Keratinocyte (primary cell): ENCODE measurements at regions not wholly inside any gene's neighbourhood (a gene's known extent, or its start where the extent isn't known, plus 50 kb on each side); places are given as distances from the start of the nearest gene placed in this dataset.

ENCODE experiments used
- DNase-seq: peaks from one replicate; pipeline ENCODE4 v3.0.0-alpha.2; 2011; ENCODE audit warnings: low read depth, missing footprints, low spot score
- FAIRE-seq: peaks from 2 replicates; lab custom pipeline; 2011; peaks lifted over from hg19 to GRCh38; lab: Jason Lieb, UNC
- H2AFZ ChIP-seq: 2 replicates; pipeline ENCODE4 v1.6.0; 2012; ENCODE audit warnings: low read length, control low read depth, inconsistent platforms; ENCODE audit not compliant: control insufficient read depth
- H3K27ac ChIP-seq: 2 replicates; pipeline ENCODE4 v1.5.1; 2011; ENCODE audit warnings: low read length; ENCODE audit not compliant: control insufficient read depth, insufficient read depth
- H3K27me3 ChIP-seq: 3 replicates; pipeline ENCODE4 v1.6.0; 2011; ENCODE audit warnings: low read length; ENCODE audit not compliant: control insufficient read depth, insufficient read depth; ENCODE audit errors: extremely low read depth
- H3K36me3 ChIP-seq, 2 experiments: 2 replicates in 1 of 2; 3 replicates in 1 of 2; pipeline ENCODE4 v1.5.1; 2011; ENCODE audit warnings: low read length in 2 of 2, mild to moderate bottlenecking in 1 of 2; ENCODE audit not compliant: control insufficient read depth in 2 of 2, insufficient read depth in 2 of 2; ENCODE audit errors: extremely low read depth in 1 of 2
- H3K4me1 ChIP-seq: 3 replicates; pipeline ENCODE4 v1.5.1; 2011; ENCODE audit warnings: low read length; ENCODE audit not compliant: control insufficient read depth, insufficient read depth; ENCODE audit errors: extremely low read depth
- H3K4me2 ChIP-seq: 3 replicates; pipeline ENCODE4 v1.6.0; 2011; ENCODE audit warnings: low read depth, low read length; ENCODE audit not compliant: control insufficient read depth, insufficient read depth; ENCODE audit errors: extremely low read depth
- H3K4me3 ChIP-seq, 3 experiments: fragments of 200-600 bp in 1 of 3; sonication (generic) in 1 of 3; 2 replicates in 2 of 3; 3 replicates in 1 of 3; pipeline ENCODE4 v1.5.1; 2011 to 2016; ENCODE audit warnings: low read length in 3 of 3, mild to moderate bottlenecking in 3 of 3, control low read depth in 2 of 3, inconsistent platforms in 1 of 3, low read depth in 1 of 3, mixed read lengths in 1 of 3, mixed run types in 1 of 3, moderate library complexity in 1 of 3; ENCODE audit not compliant: control insufficient read depth in 2 of 3, insufficient read depth in 2 of 3; ENCODE audit errors: extremely low read depth in 1 of 3
- H3K79me2 ChIP-seq: 2 replicates; pipeline ENCODE4 v1.6.0; 2012; ENCODE audit warnings: low read length; ENCODE audit not compliant: control insufficient read depth, insufficient read depth
- H3K9ac ChIP-seq: 3 replicates; pipeline ENCODE4 v1.6.0; 2011; ENCODE audit warnings: low read length; ENCODE audit not compliant: control insufficient read depth, insufficient read depth; ENCODE audit errors: extremely low read depth
- H3K9me1 ChIP-seq: 3 replicates; pipeline ENCODE4 v1.6.0; 2011; ENCODE audit warnings: low read length; ENCODE audit not compliant: control insufficient read depth, insufficient read depth; ENCODE audit errors: extremely low read depth
- H3K9me3 ChIP-seq: 2 replicates; pipeline ENCODE4 v1.5.1; 2012; ENCODE audit warnings: low read depth, low read length; ENCODE audit not compliant: control insufficient read depth
- H4K20me1 ChIP-seq: 3 replicates; pipeline ENCODE4 v1.6.0; 2011; ENCODE audit warnings: low read length; ENCODE audit not compliant: control insufficient read depth, insufficient read depth; ENCODE audit errors: extremely low read depth
- CTCF ChIP-seq, 3 experiments: IDR thresholded peaks in 1 of 3; conservative IDR thresholded peaks in 1 of 3; optimal IDR thresholded peaks in 1 of 3; 2 replicates in 2 of 3; 3 replicates in 1 of 3; pipeline versions ENCODE3 to v1.5.1; 2011; ENCODE audit warnings: low read length in 3 of 3, mild to moderate bottlenecking in 3 of 3, moderate library complexity in 2 of 3, control low read depth in 1 of 3, inconsistent platforms in 1 of 3; ENCODE audit not compliant: insufficient read depth in 2 of 3; ENCODE audit errors: extremely low read depth in 1 of 3
- EZH2 ChIP-seq: IDR thresholded peaks from one replicate; pipeline ENCODE4 v1.6.1; 2012; ENCODE audit warnings: inconsistent platforms, mild to moderate bottlenecking, low read length, moderate library complexity
- dilution Hi-C: fragments of 300-500 bp; cut with MboI; formaldehyde crosslinking; loops from one replicate; pipeline ENCODE4 v1.7.0; 2020; ENCODE audit warnings: low sequenced_read_pairs; ENCODE audit not compliant: extremely low pct_ligation_motif_present

DNA sequence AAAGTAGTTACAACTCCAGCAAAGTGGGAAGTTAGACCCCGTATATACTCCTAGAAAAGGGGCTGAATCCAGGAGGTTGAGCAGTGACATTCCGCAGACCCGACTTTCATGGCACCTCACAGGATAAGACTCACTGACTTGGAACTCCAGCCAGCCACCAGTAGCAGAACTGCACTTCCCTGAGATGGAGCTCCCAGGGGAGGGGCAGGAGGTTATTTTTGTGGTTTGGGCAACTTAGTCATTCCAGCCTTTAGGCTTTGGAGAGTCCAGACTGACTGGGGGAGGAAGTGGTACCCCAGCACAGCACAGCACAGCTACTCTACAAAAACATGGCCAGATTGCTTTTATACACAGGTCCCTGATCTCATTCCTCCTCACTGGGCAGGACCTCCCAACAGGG, 319.1 kb downstream of the PCDH19 start:
- no peaks in the 10 kb centered on the region for H3K9me3 ChIP-seq
- no peaks in the 10 kb centered on the region for H3K27me3 ChIP-seq
- no peaks in the 10 kb centered on the region for H3K79me2 ChIP-seq
- H4K20me1 ChIP-seq = no peaks in the 10 kb centered on the region
- no peaks in the 10 kb centered on the region for H3K4me1 ChIP-seq
- TF ChIP-seq EZH2 = no peak
- TF ChIP-seq CTCF (optimal IDR thresholded peaks at IDR 0.05 in 1 of 3, IDR thresholded peaks at IDR 0.05 in 1 of 3, conservative IDR thresholded peaks at IDR 0.05 in 1 of 3; ENCODE audit: extremely low read depth in 1 of 3, insufficient read depth in 2 of 3, low read length in 3 of 3) = no peak
- H3K9ac ChIP-seq = no peak overlapping the region
- no peaks in the 10 kb centered on the region for H3K9me1 ChIP-seq
- H3K4me2 ChIP-seq = no peak overlapping the region
- H3K36me3 ChIP-seq = no peaks in the 10 kb centered on the region
- dilution Hi-C loops = no loop called here
- DNase-seq = no peak
- H3K27ac ChIP-seq = no peak overlapping the region
- no peak for FAIRE-seq
- no peak overlapping the region for H3K4me3 ChIP-seq
- no peak overlapping the region for H2AFZ ChIP-seq

GRCh38 chrX:100089724-100090123, 320.3 kb downstream of the PCDH19 start:
- DNase-seq (no peak), FAIRE-seq (no peak)
- H3K27ac ChIP-seq = no peak overlapping the region
- no peaks in the 10 kb centered on the region for H3K4me1 ChIP-seq
- H3K36me3 ChIP-seq = no peaks in the 10 kb centered on the region
- no peaks in the 10 kb centered on the region for H3K27me3 ChIP-seq
- H3K9ac ChIP-seq = no peak overlapping the region
- no peaks in the 10 kb centered on the region for H3K9me3 ChIP-seq
- H3K4me3 ChIP-seq = no peak overlapping the region
- H2AFZ ChIP-seq = no peak overlapping the region
- dilution Hi-C loops = no loop called here
- TF ChIP-seq EZH2 (no peak), CTCF (optimal IDR thresholded peaks at IDR 0.05 in 1 of 3, IDR thresholded peaks at IDR 0.05 in 1 of 3, conservative IDR thresholded peaks at IDR 0.05 in 1 of 3; ENCODE audit: extremely low read depth in 1 of 3, insufficient read depth in 2 of 3, low read length in 3 of 3) (no peak)
- H3K9me1 ChIP-seq = no peaks in the 10 kb centered on the region
- H3K4me2 ChIP-seq = no peak overlapping the region
- H3K79me2 ChIP-seq = no peaks in the 10 kb centered on the region
- no peaks in the 10 kb centered on the region for H4K20me1 ChIP-seq
